ENCODE measurements at regions not wholly inside any gene's neighbourhood (a gene's known extent, or its start where the extent isn't known, plus 50 kb on each side); places are given as distances from the start of the nearest gene placed in this dataset.
A peak's percentile ranks its signal among the peaks of the same experiment; 100 is the strongest.

- DNase-seq = no peak
Measured at GRCh38 chr6:21382821-21383449, 210.6 kb upstream of the SOX4 start.

- DNase-seq = no peak
Measured at GRCh38 chr6:21383450-21384085, 210.0 kb upstream of the SOX4 start.

GRCh38 chr6:21384216-21384615 is 209.3 kb upstream of the SOX4 start:
- no peak for DNase-seq

GRCh38 chr6:21386744-21387143 is 206.8 kb upstream of the SOX4 start:
- DNase-seq = no peak

GRCh38 chr6:21390532-21391213 is 202.9 kb upstream of the SOX4 start:
- no peak for DNase-seq

GRCh38 chr6:21392177-21392576 is 201.4 kb upstream of the SOX4 start:
- no peak for DNase-seq

GRCh38 chr6:21393441-21394165 is 199.9 kb upstream of the SOX4 start:
- DNase-seq = no peak

GRCh38 chr6:21395121-21395520 is 198.4 kb upstream of the SOX4 start:
- DNase-seq = peak; percentile 89

- DNase-seq = peak; percentile 88
Measured at GRCh38 chr6:21396313-21396712, 197.2 kb upstream of the SOX4 start.

- DNase-seq = no peak
Measured at GRCh38 chr6:21398741-21399325, 194.7 kb upstream of the SOX4 start.

GRCh38 chr6:21402368-21402767 is 191.2 kb upstream of the SOX4 start:
- DNase-seq = peak; percentile 59

GRCh38 chr6:21404577-21404976 is 189.0 kb upstream of the SOX4 start:
- no peak for DNase-seq

- no peak for DNase-seq
Measured at GRCh38 chr6:21406316-21406715, 187.2 kb upstream of the SOX4 start.

- DNase-seq = no peak
Measured at GRCh38 chr6:21409231-21409630, 184.3 kb upstream of the SOX4 start.

GRCh38 chr6:21413428-21413827 is 180.1 kb upstream of the SOX4 start:
- no peak for DNase-seq

GRCh38 chr6:21414065-21414464 is 179.5 kb upstream of the SOX4 start:
- DNase-seq = no peak

GRCh38 chr6:21420146-21420878 is 173.2 kb upstream of the SOX4 start:
- DNase-seq = no peak

- DNase-seq = no peak
Measured at GRCh38 chr6:21420926-21421325, 172.6 kb upstream of the SOX4 start.

- DNase-seq = no peak
Measured at GRCh38 chr6:21423106-21423854, 170.3 kb upstream of the SOX4 start.

- peak; percentile 41 for DNase-seq
Measured at GRCh38 chr6:21426841-21427490, 166.6 kb upstream of the SOX4 start.

GRCh38 chr6:21429291-21429690 is 164.3 kb upstream of the SOX4 start:
- no peak for DNase-seq
